ENCODE measurements at regions not wholly inside any gene's neighbourhood (a gene's known extent, or its start where the extent isn't known, plus 50 kb on each side); places are given as distances from the start of the nearest gene placed in this dataset.

- Histone ChIP-seq H3K9me3 (ENCODE audit: control insufficient read depth in 1 of 2, low read length in 2 of 2) (no peaks in the 10 kb centered on the region), H3K36me3 (ENCODE audit: control insufficient read depth in 1 of 2, insufficient read depth in 2 of 2, low read length in 2 of 2) (no peaks in the 10 kb centered on the region), H3K4me1 (ENCODE audit: control insufficient read depth in 1 of 2, insufficient read depth in 2 of 2, low read length in 2 of 2) (peaks cover 0 to 5% of the 10 kb centered on the region in 2 donors), H3K27me3 (ENCODE audit: low read depth, low read length) (no peaks in the 10 kb centered on the region), H3K27ac (ENCODE audit: low read length) (no peak overlapping the region), H3K4me3 (ENCODE audit: low read depth in 1 of 2, low read length in 2 of 2) (no peak overlapping the region)
Measured at GRCh38 chr9:110072597-110073355, 135.2 kb downstream of the C9orf152 start.

DNA sequence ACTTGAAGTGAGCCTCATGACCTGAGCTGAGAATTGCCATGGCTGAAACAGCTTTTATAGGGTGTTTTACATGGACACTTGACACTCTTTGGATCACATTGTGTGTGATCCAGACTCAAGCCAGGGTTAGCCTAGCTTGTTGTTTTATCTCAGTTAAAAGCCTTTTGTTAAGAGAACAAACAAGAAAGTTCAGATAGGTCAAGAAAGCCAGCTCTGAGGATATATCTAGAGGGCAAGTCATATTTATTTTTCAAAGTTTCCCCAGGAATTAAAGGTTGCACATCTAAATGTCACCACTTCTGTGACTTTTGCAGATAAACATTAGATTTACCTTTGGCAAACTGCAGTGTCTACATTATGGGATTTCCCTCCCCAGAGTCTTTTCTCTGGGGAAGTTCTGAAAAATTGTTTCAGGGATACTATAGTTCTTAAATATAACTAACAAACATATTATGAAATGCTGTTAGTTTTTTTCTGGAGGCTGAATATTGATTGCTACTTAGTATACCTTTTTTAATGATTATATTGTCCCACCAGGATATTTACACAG is 134.5 kb downstream of the C9orf152 start:
- Histone ChIP-seq H3K4me3 (ENCODE audit: low read depth in 1 of 2, low read length in 2 of 2) (no peak overlapping the region), H3K36me3 (ENCODE audit: control insufficient read depth in 1 of 2, insufficient read depth in 2 of 2, low read length in 2 of 2) (no peaks in the 10 kb centered on the region), H3K9me3 (ENCODE audit: control insufficient read depth in 1 of 2, low read length in 2 of 2) (no peaks in the 10 kb centered on the region), H3K27me3 (ENCODE audit: low read depth, low read length) (no peaks in the 10 kb centered on the region), H3K4me1 (ENCODE audit: control insufficient read depth in 1 of 2, insufficient read depth in 2 of 2, low read length in 2 of 2) (peaks cover 0 to 7% of the 10 kb centered on the region in 2 donors), H3K27ac (ENCODE audit: low read length) (no peak overlapping the region)

DNA sequence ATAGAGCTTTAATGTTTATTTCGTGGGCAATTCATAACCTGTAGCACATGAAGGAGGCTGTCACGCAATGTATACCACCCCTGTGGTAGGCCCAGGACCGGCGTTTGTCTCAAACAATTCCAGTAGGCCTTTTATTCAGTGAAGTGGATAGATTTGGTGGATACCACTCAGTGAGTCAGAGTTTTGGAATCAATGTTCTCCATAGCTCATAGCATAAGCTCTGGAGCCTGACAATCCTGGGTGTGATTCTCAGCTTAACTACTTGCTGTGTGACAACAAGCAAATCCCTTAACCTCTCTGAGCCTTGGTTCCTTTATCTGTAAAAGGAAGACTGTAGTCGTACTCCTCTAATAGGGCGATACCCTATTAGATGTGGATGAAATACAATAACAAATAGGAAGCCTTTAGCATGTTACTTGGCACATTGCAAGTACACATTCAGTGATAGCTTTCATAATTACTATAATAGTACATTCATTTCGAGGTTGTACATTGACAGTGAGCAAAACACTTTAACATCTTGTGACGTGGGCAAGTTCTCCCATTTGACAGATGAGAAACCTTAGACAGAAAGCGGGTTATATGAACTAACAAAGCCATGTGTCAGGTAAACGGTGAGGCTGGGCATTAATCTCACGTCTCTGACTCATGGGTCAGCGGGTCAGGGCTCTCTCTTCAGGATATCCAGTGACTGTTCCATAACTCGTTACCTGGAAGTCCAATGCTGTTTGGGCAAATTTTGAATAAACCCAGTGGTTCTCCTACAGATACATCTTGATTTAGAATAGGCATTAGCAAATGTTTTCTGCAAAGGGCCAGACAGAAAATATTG is 130.8 kb downstream of the C9orf152 start:
- no peaks in the 10 kb centered on the region for H3K27me3 ChIP-seq (ENCODE audit: low read depth, low read length)
- H3K4me1 ChIP-seq (ENCODE audit: control insufficient read depth in 1 of 2, insufficient read depth in 2 of 2, low read length in 2 of 2) = peaks cover 13 to 27% of the 10 kb centered on the region in 2 donors
- H3K36me3 ChIP-seq (ENCODE audit: control insufficient read depth in 1 of 2, insufficient read depth in 2 of 2, low read length in 2 of 2) = no peaks in the 10 kb centered on the region
- no peak overlapping the region for H3K4me3 ChIP-seq (ENCODE audit: low read depth in 1 of 2, low read length in 2 of 2)
- no peak overlapping the region for H3K27ac ChIP-seq (ENCODE audit: low read length)
- no peaks in the 10 kb centered on the region for H3K9me3 ChIP-seq (ENCODE audit: control insufficient read depth in 1 of 2, low read length in 2 of 2)

DNA sequence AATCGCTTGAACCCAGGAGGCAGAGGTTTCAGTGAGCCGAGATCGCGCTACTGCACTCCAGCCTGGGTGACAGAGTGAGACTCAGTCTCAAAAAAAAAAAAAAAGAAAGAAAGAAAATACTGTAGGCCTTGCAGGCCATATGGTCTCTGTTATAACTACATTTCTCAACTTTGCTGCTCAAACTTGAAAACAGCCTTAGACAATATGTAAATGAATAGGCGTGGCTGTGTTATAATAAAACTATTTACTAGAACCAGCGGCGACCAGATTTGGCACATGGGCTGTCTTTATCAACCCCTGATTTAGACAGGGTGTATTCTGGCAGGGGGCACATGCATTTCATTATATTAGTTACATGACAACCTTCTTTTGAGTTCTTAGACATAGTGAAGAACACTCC is 130.0 kb downstream of the C9orf152 start:
- H3K27ac ChIP-seq (ENCODE audit: low read length) = no peak overlapping the region
- no peaks in the 10 kb centered on the region for H3K27me3 ChIP-seq (ENCODE audit: low read depth, low read length)
- no peaks in the 10 kb centered on the region for H3K9me3 ChIP-seq (ENCODE audit: control insufficient read depth in 1 of 2, low read length in 2 of 2)
- no peak overlapping the region for H3K4me3 ChIP-seq (ENCODE audit: low read depth in 1 of 2, low read length in 2 of 2)
- H3K4me1 ChIP-seq (ENCODE audit: control insufficient read depth in 1 of 2, insufficient read depth in 2 of 2, low read length in 2 of 2) = peaks cover 13 to 27% of the 10 kb centered on the region in 2 donors
- H3K36me3 ChIP-seq (ENCODE audit: control insufficient read depth in 1 of 2, insufficient read depth in 2 of 2, low read length in 2 of 2) = no peaks in the 10 kb centered on the region

- Histone ChIP-seq H3K27ac (ENCODE audit: low read length) (no peak overlapping the region), H3K9me3 (ENCODE audit: control insufficient read depth in 1 of 2, low read length in 2 of 2) (no peaks in the 10 kb centered on the region), H3K4me3 (ENCODE audit: low read depth in 1 of 2, low read length in 2 of 2) (no peak overlapping the region), H3K4me1 (ENCODE audit: control insufficient read depth in 1 of 2, insufficient read depth in 2 of 2, low read length in 2 of 2) (peaks cover 13 to 27% of the 10 kb centered on the region in 2 donors), H3K27me3 (ENCODE audit: low read depth, low read length) (no peaks in the 10 kb centered on the region), H3K36me3 (ENCODE audit: control insufficient read depth in 1 of 2, insufficient read depth in 2 of 2, low read length in 2 of 2) (no peaks in the 10 kb centered on the region)
Measured at GRCh38 chr9:110078604-110079003, 129.4 kb downstream of the C9orf152 start.

DNA sequence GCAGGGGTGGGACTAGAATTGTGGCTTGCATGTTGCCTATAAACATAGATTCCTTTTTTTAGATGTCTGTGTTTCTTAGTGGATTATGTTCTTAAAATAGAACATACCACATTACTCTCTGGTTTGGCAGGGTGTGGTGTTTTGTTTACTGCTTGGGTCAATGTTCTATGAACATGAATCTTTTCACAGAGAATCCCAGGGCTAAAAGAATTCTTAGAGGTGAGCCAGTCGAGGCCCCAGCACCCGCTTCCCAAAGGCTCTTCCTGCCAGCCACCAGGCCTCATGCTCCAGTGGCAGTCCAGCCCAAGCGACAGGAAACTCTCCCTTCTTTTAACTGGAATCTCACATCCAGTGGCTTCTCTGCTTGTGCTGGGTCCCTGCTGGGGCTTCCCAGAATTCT is 126.6 kb downstream of the C9orf152 start:
- no peaks in the 10 kb centered on the region for H3K9me3 ChIP-seq (ENCODE audit: control insufficient read depth in 1 of 2, low read length in 2 of 2)
- H3K27ac ChIP-seq (ENCODE audit: low read length) = no peak overlapping the region
- H3K36me3 ChIP-seq (ENCODE audit: control insufficient read depth in 1 of 2, insufficient read depth in 2 of 2, low read length in 2 of 2) = no peaks in the 10 kb centered on the region
- no peaks in the 10 kb centered on the region for H3K27me3 ChIP-seq (ENCODE audit: low read depth, low read length)
- no peak overlapping the region for H3K4me3 ChIP-seq (ENCODE audit: low read depth in 1 of 2, low read length in 2 of 2)
- peaks cover 13 to 23% of the 10 kb centered on the region in 2 donors for H3K4me1 ChIP-seq (ENCODE audit: control insufficient read depth in 1 of 2, insufficient read depth in 2 of 2, low read length in 2 of 2)

GRCh38 chr9:110083866-110084265 is 124.1 kb downstream of the C9orf152 start:
- no peaks in the 10 kb centered on the region for H3K9me3 ChIP-seq (ENCODE audit: control insufficient read depth in 1 of 2, low read length in 2 of 2)
- no peak overlapping the region for H3K4me3 ChIP-seq (ENCODE audit: low read depth in 1 of 2, low read length in 2 of 2)
- H3K27me3 ChIP-seq (ENCODE audit: low read depth, low read length) = no peaks in the 10 kb centered on the region
- no peak overlapping the region for H3K27ac ChIP-seq (ENCODE audit: low read length)
- H3K4me1 ChIP-seq (ENCODE audit: control insufficient read depth in 1 of 2, insufficient read depth in 2 of 2, low read length in 2 of 2) = peaks cover 9 to 17% of the 10 kb centered on the region in 2 donors
- H3K36me3 ChIP-seq (ENCODE audit: control insufficient read depth in 1 of 2, insufficient read depth in 2 of 2, low read length in 2 of 2) = no peaks in the 10 kb centered on the region

DNA sequence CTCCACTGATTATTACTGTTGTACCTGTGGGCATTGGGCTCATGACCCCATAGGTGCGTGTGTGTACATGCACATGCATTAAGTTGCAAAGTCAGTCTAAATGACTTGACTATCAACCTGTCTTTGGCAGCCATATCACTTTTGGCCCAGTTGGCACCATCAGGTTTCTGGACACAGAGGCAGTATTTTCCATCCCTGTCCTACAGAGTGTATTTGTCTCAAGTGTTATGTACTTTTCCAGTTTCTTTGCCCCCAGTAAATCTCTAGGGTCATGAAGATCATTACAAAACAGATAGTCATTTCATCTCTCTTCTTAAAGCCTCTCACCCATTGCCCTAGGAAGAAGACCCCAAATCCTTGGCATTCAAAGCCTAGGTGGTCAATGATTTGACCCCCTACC is 121.4 kb downstream of the C9orf152 start:
- Histone ChIP-seq H3K36me3 (ENCODE audit: control insufficient read depth in 1 of 2, insufficient read depth in 2 of 2, low read length in 2 of 2) (no peaks in the 10 kb centered on the region), H3K4me3 (ENCODE audit: low read depth in 1 of 2, low read length in 2 of 2) (no peak overlapping the region), H3K27ac (ENCODE audit: low read length) (no peak overlapping the region)

DNA sequence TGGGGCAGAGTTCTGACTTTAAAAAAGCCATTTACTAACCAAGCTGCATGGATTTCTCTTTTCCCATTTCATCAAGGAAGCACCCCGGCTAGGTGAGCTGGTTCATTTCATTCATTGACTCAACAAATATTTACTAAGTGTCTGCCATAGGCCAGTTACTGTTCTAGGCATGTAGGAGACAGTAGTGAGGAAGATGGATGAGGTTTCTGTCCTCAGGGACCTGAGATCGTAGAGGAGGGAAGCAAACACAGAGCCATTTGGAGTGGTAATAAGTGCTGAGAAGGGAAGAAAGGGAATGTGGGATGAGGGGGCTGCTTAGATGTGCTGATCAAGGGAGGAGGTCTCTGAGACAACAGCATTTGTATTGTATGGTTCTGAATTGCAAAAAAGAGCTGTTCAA is 120.4 kb downstream of the C9orf152 start:
- H3K4me3 ChIP-seq (ENCODE audit: low read depth in 1 of 2, low read length in 2 of 2) = no peak overlapping the region
- H3K9me3 ChIP-seq (ENCODE audit: control insufficient read depth in 1 of 2, low read length in 2 of 2) = no peaks in the 10 kb centered on the region
- H3K27ac ChIP-seq (ENCODE audit: low read length) = no peak overlapping the region
- H3K4me1 ChIP-seq (ENCODE audit: control insufficient read depth in 1 of 2, insufficient read depth in 2 of 2, low read length in 2 of 2) = no peaks in the 10 kb centered on the region
- H3K36me3 ChIP-seq (ENCODE audit: control insufficient read depth in 1 of 2, insufficient read depth in 2 of 2, low read length in 2 of 2) = no peaks in the 10 kb centered on the region
- H3K27me3 ChIP-seq (ENCODE audit: low read depth, low read length) = no peaks in the 10 kb centered on the region

More for the DNA sequence above, 121.4 kb downstream of the C9orf152 start:
- H3K27me3 ChIP-seq (ENCODE audit: low read depth, low read length) = no peaks in the 10 kb centered on the region
- H3K4me1 ChIP-seq (ENCODE audit: control insufficient read depth in 1 of 2, insufficient read depth in 2 of 2, low read length in 2 of 2) = peaks cover 3 to 4% of the 10 kb centered on the region in 2 donors
- H3K9me3 ChIP-seq (ENCODE audit: control insufficient read depth in 1 of 2, low read length in 2 of 2) = no peaks in the 10 kb centered on the region

GRCh38 chr9:110088099-110088498 is 119.9 kb downstream of the C9orf152 start:
- Histone ChIP-seq H3K4me1 (ENCODE audit: control insufficient read depth in 1 of 2, insufficient read depth in 2 of 2, low read length in 2 of 2) (no peaks in the 10 kb centered on the region), H3K27me3 (ENCODE audit: low read depth, low read length) (no peaks in the 10 kb centered on the region), H3K27ac (ENCODE audit: low read length) (no peak overlapping the region), H3K4me3 (ENCODE audit: low read depth in 1 of 2, low read length in 2 of 2) (no peak overlapping the region), H3K9me3 (ENCODE audit: control insufficient read depth in 1 of 2, low read length in 2 of 2) (no peaks in the 10 kb centered on the region), H3K36me3 (ENCODE audit: control insufficient read depth in 1 of 2, insufficient read depth in 2 of 2, low read length in 2 of 2) (no peaks in the 10 kb centered on the region)

GRCh38 chr9:110089681-110090370 is 118.1 kb downstream of the C9orf152 start:
- no peak overlapping the region for H3K4me3 ChIP-seq (ENCODE audit: low read depth in 1 of 2, low read length in 2 of 2)
- no peaks in the 10 kb centered on the region for H3K36me3 ChIP-seq (ENCODE audit: control insufficient read depth in 1 of 2, insufficient read depth in 2 of 2, low read length in 2 of 2)
- H3K9me3 ChIP-seq (ENCODE audit: control insufficient read depth in 1 of 2, low read length in 2 of 2) = no peaks in the 10 kb centered on the region
- peaks cover 2 to 3% of the 10 kb centered on the region in 2 donors for H3K4me1 ChIP-seq (ENCODE audit: control insufficient read depth in 1 of 2, insufficient read depth in 2 of 2, low read length in 2 of 2)
- H3K27me3 ChIP-seq (ENCODE audit: low read depth, low read length) = no peaks in the 10 kb centered on the region
- no peak overlapping the region for H3K27ac ChIP-seq (ENCODE audit: low read length)
